T follicular helper cell (primary cell): ENCODE measurements at regions not wholly inside any gene's neighbourhood (a gene's known extent, or its start where the extent isn't known, plus 50 kb on each side); places are given as distances from the start of the nearest gene placed in this dataset.

Experiments used
- DNase-seq: peaks from one replicate; pipeline ENCODE4 v3.0.0-alpha.2; 2020; ENCODE audit warnings: low read depth

GRCh38 chr9:14962193-14962882 lies 52.1 kb upstream of the FREM1 start:
- no peak for DNase-seq

- no peak for DNase-seq
These were observed 51.3 kb upstream of the FREM1 start for GRCh38 chr9:14961372-14962068.

GRCh38 chr9:14960881-14961280 lies 50.7 kb upstream of the FREM1 start:
- DNase-seq: no peak
